GM12878 (cell line): ENCODE measurements at regions not wholly inside any gene's neighbourhood (a gene's known extent, or its start where the extent isn't known, plus 50 kb on each side); places are given as distances from the start of the nearest gene placed in this dataset.

ENCODE experiments used
- ATAC-seq: fragments of 200-7000 bp; cut with Tn5 transposase; 3 replicates; pipeline ENCODE4 v1.9.1; 2020; ENCODE audit warnings: mild to moderate bottlenecking, moderate library complexity
- BruUV-seq: library from RNA; stranded (reverse); fragments of 400-500 nt; replicated peaks from 2 replicates; lab custom pipeline; 2021; lab: Mats Ljungman, UMichigan
- CTCF ChIA-PET: fragments of 300-600 bp; sonication (Branson Sonifier 250); formaldehyde crosslinking; extraction: SDS; loops from one replicate; lab custom pipeline; 2021; ENCODE audit warnings: inconsistent platforms; lab: Yijun Ruan, JAX
- POLR2A ChIA-PET: fragments of 350-600 bp; formaldehyde crosslinking; extraction: SDS; loops from one replicate; lab custom pipeline; 2021; ENCODE audit warnings: inconsistent platforms; lab: Charles Lee
- RAD21 ChIA-PET: fragments of 300-600 bp; sonication (Branson Sonifier 250); formaldehyde crosslinking; loops from one replicate; lab custom pipeline; 2023; ENCODE audit warnings: antibody characterized with exemption; ENCODE audit not compliant: unreplicated experiment; lab: Charles Lee
- SMC1A ChIA-PET: fragments of 300-600 bp; sonication (Branson Sonifier 250); formaldehyde crosslinking; loops from one replicate; lab custom pipeline; 2023; ENCODE audit not compliant: unreplicated experiment, uncharacterized antibody; lab: Charles Lee
- DNase-seq: peaks from one replicate; pipeline ENCODE4 v3.0.0-alpha.2; 2011; ENCODE audit warnings: low read depth, low spot score
- FAIRE-seq: peaks from 3 replicates; lab custom pipeline; 2011; peaks lifted over from hg19 to GRCh38; lab: Jason Lieb, UNC
- H2AFZ ChIP-seq: 2 replicates; pipeline ENCODE4 v1.6.0; 2011; ENCODE audit warnings: low read depth, low read length, control low read depth; ENCODE audit not compliant: control insufficient read depth
- H3K27ac ChIP-seq: 2 replicates; pipeline ENCODE4 v1.5.1; 2011; ENCODE audit warnings: control low read depth; ENCODE audit not compliant: control insufficient read depth, insufficient read depth
- H3K27me3 ChIP-seq, 2 experiments: replicated peaks in 1 of 2; 2 replicates each; pipeline versions ENCODE4 v1.6.0 to v1.6.1; 2011; ENCODE audit warnings: low read length in 1 of 2; ENCODE audit not compliant: control insufficient read depth in 2 of 2, insufficient read depth in 2 of 2
- H3K36me3 ChIP-seq, 2 experiments: 2 replicates each; pipeline ENCODE4 v1.5.1; 2011; ENCODE audit warnings: low read length in 1 of 2; ENCODE audit not compliant: control insufficient read depth in 2 of 2, insufficient read depth in 2 of 2
- H3K4me1 ChIP-seq: 2 replicates; pipeline ENCODE4 v1.6.1; 2011; ENCODE audit warnings: mild to moderate bottlenecking, low read length, moderate library complexity, mixed read lengths; ENCODE audit not compliant: control insufficient read depth, insufficient read depth
- H3K4me2 ChIP-seq: 2 replicates; pipeline ENCODE4 v1.6.0; 2011; ENCODE audit warnings: control low read depth; ENCODE audit not compliant: control insufficient read depth, insufficient read depth
- H3K4me3 ChIP-seq: fragments of 200-600 bp; sonication (generic); 2 replicates; pipeline ENCODE4 v1.5.1; 2016
- H3K79me2 ChIP-seq: 2 replicates; pipeline ENCODE4 v1.6.0; 2011; ENCODE audit warnings: low read length; ENCODE audit not compliant: control insufficient read depth, insufficient read depth
- H3K9ac ChIP-seq: 2 replicates; pipeline ENCODE4 v1.8.0; 2011; ENCODE audit warnings: low read length, control low read depth, mixed read lengths; ENCODE audit not compliant: control insufficient read depth, insufficient read depth
- H3K9me3 ChIP-seq: replicated peaks from 3 replicates; pipeline ENCODE4 v1.5.1; 2011; ENCODE audit warnings: mild to moderate bottlenecking, low read length; ENCODE audit not compliant: control insufficient read depth, insufficient read depth
- H4K20me1 ChIP-seq: 2 replicates; pipeline ENCODE4 v1.6.0; 2011; ENCODE audit not compliant: control insufficient read depth, insufficient read depth
- GATAD2B ChIP-seq: fragments of 450-650 bp; conservative IDR thresholded peaks from 2 replicates; pipeline ENCODE4 v1.6.1; 2017; ENCODE audit warnings: low read depth, mild to moderate bottlenecking, moderate library complexity
- MTA2 ChIP-seq: fragments of 450-650 bp; IDR thresholded peaks from 2 replicates; pipeline ENCODE4 v1.6.1; 2016; ENCODE audit warnings: low read depth, mild to moderate bottlenecking, moderate library complexity
- MYB ChIP-seq: fragments of 150-350 bp; IDR thresholded peaks from 2 replicates; pipeline ENCODE4 v1.6.1; 2014; ENCODE audit warnings: mild to moderate bottlenecking, low read depth, low read length, borderline replicate concordance
- NR2C2 ChIP-seq: IDR thresholded peaks from 2 replicates; pipeline ENCODE4 v1.6.1; 2011; ENCODE audit warnings: borderline replicate concordance, low read depth; ENCODE audit not compliant: control insufficient read depth, insufficient read length
- RUNX3 ChIP-seq: IDR thresholded peaks from 2 replicates; pipeline ENCODE4 v1.6.1; 2012; ENCODE audit warnings: low read length, inconsistent platforms
- SIN3A ChIP-seq: IDR thresholded peaks from 2 replicates; pipeline ENCODE4 v1.6.1; 2012; ENCODE audit warnings: low read depth, low read length, improper control_type of control experiment
- SUZ12 ChIP-seq: fragments of 200-600 bp; sonication (generic); IDR thresholded peaks from one replicate; pipeline ENCODE4 v1.6.1; 2018; ENCODE audit warnings: antibody characterized with exemption, mild to moderate bottlenecking; ENCODE audit not compliant: unreplicated experiment
- TARDBP ChIP-seq: IDR thresholded peaks from 2 replicates; pipeline ENCODE4 v1.6.1; 2016; ENCODE audit warnings: borderline replicate concordance
- TCF7 ChIP-seq: IDR thresholded peaks from 2 replicates; pipeline ENCODE4 v1.6.1; 2014; ENCODE audit warnings: antibody characterized with exemption, borderline replicate concordance
- ZNF274 ChIP-seq: IDR thresholded peaks from one replicate; pipeline ENCODE4 v1.8.0; 2011; ENCODE audit not compliant: insufficient read length, insufficient read depth
- WGBS: methylation state at CpG from one replicate; pipeline ENCODE4 v1.1.6; 2016; ENCODE audit warnings: low lambda C conversion rate; ENCODE audit not compliant: insufficient replicate concordance, insufficient coverage; ENCODE audit errors: missing lambda C conversion rate; 5-methylcytosine and 5-hydroxymethylcytosine counted together
- in situ Hi-C: fragments of 300-500 bp; cut with MboI; formaldehyde crosslinking; loops from 9 replicates; pipeline ENCODE4 v1.14.3; 2018; ENCODE audit warnings: mixed read lengths
- intact Hi-C: fragments of 100-400 bp; cut with micrococcal nuclease; formaldehyde crosslinking; loops from one replicate; pipeline ENCODE4 v1.14.2; 2022; ENCODE audit not compliant: unreplicated experiment
- TF ChIP-seq, protein P1 (sequence below): fragments of 450-650 bp; IDR thresholded peaks from 2 replicates; pipeline ENCODE4 v1.6.1; 2017; ENCODE audit warnings: antibody characterized with exemption, mild to moderate bottlenecking, moderate library complexity
- TF ChIP-seq, protein P2 (sequence below): fragments of 450-650 bp; formaldehyde crosslinking; IDR thresholded peaks from 2 replicates; pipeline ENCODE4 v1.4.0; 2020; ENCODE audit warnings: mild to moderate bottlenecking, moderate library complexity
- TF ChIP-seq, protein P3 (sequence below): IDR thresholded peaks from 2 replicates; pipeline ENCODE4 v1.6.1; 2012; ENCODE audit warnings: improper control_type of control experiment, low read depth, low read length; ENCODE audit not compliant: insufficient replicate concordance

DNA sequence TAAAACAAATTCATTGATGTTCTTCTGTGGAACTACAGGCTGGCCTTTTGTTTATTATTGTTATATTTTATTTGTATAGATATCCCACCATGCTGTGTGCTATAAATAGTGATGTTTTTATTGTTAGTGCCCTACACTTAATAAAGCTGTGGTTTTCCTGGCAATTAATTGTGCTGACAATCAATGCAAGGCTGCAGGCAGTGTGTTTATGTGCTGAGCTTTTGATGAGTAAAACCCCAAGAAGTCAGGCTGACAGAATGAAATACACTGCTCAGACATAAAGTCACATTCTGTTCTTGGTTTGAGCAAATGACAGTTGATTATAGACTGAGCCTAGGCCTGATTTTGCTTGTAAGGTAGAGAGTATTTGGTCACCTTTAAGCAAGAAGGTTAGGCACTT lies 362.7 kb downstream of the CPS1 start (continued):
- no peak for TF ChIP-seq ZNF274
- TF ChIP-seq TCF7, result no peak
- no peak for TF ChIP-seq SIN3A
- no peak for TF ChIP-seq RUNX3
- no peak for TF ChIP-seq TARDBP
- no peak for TF ChIP-seq NR2C2
- TF ChIP-seq SUZ12, result no peak
- no peak for TF ChIP-seq MYB
- TF ChIP-seq, protein P1, sequence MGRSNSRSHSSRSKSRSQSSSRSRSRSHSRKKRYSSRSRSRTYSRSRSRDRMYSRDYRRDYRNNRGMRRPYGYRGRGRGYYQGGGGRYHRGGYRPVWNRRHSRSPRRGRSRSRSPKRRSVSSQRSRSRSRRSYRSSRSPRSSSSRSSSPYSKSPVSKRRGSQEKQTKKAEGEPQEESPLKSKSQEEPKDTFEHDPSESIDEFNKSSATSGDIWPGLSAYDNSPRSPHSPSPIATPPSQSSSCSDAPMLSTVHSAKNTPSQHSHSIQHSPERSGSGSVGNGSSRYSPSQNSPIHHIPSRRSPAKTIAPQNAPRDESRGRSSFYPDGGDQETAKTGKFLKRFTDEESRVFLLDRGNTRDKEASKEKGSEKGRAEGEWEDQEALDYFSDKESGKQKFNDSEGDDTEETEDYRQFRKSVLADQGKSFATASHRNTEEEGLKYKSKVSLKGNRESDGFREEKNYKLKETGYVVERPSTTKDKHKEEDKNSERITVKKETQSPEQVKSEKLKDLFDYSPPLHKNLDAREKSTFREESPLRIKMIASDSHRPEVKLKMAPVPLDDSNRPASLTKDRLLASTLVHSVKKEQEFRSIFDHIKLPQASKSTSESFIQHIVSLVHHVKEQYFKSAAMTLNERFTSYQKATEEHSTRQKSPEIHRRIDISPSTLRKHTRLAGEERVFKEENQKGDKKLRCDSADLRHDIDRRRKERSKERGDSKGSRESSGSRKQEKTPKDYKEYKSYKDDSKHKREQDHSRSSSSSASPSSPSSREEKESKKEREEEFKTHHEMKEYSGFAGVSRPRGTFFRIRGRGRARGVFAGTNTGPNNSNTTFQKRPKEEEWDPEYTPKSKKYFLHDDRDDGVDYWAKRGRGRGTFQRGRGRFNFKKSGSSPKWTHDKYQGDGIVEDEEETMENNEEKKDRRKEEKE, result no peak
- no peak for TF ChIP-seq MTA2
- TF ChIP-seq GATAD2B, result no peak

DNA sequence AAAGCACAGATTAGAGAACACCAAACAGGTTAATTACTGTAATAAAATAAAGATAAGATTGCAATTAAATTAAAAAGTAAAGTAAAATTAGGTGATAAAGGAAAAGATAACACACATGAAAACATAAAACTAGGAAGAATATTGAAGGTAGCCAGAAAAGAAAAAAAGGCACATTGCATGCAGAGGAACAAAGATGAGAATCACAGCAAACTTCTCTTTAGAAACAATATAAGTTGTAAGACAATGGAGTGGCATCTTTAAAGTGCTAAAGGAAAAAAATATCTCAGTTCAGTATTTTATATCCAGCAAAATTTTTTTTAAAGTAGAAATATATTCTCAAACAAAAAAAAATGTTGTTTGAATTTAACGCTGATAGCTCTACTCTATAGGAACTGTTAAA lies 366.0 kb downstream of the CPS1 start:
- H3K4me3 ChIP-seq, result no peak overlapping the region
- intact Hi-C loops (no loop called here), in situ Hi-C loops (no loop called here)
- POLR2A ChIA-PET, result no interaction called here
- SMC1A ChIA-PET, result no interaction called here
- H3K4me1 ChIP-seq, result no peaks in the 10 kb centered on the region
- DNase-seq (no peak), ATAC-seq (no peak), FAIRE-seq (no peak)
- no peaks in the 10 kb centered on the region for H3K9me3 ChIP-seq
- H3K27ac ChIP-seq, result no peak overlapping the region
- no peak overlapping the region for H2AFZ ChIP-seq
- H4K20me1 ChIP-seq, result no peaks in the 10 kb centered on the region
- CTCF ChIA-PET, result interaction anchor here (0.6 kb wide), 1 partner anchor 9 kb away, joined by 3 read pairs; no protein-coding TSS in a partner anchor
- no peak overlapping the region for H3K9ac ChIP-seq
- H3K27me3 ChIP-seq, result no peaks in the 10 kb centered on the region
- H3K79me2 ChIP-seq, result no peaks in the 10 kb centered on the region
- no TSS peak for BruUV-seq
- WGBS, result 76% methylated on average over 1 of the region's 1 CpG
- RAD21 ChIA-PET, result no interaction called here
- no peak overlapping the region for H3K4me2 ChIP-seq
- H3K36me3 ChIP-seq, result no peaks in the 10 kb centered on the region
- TF ChIP-seq, protein P2, sequence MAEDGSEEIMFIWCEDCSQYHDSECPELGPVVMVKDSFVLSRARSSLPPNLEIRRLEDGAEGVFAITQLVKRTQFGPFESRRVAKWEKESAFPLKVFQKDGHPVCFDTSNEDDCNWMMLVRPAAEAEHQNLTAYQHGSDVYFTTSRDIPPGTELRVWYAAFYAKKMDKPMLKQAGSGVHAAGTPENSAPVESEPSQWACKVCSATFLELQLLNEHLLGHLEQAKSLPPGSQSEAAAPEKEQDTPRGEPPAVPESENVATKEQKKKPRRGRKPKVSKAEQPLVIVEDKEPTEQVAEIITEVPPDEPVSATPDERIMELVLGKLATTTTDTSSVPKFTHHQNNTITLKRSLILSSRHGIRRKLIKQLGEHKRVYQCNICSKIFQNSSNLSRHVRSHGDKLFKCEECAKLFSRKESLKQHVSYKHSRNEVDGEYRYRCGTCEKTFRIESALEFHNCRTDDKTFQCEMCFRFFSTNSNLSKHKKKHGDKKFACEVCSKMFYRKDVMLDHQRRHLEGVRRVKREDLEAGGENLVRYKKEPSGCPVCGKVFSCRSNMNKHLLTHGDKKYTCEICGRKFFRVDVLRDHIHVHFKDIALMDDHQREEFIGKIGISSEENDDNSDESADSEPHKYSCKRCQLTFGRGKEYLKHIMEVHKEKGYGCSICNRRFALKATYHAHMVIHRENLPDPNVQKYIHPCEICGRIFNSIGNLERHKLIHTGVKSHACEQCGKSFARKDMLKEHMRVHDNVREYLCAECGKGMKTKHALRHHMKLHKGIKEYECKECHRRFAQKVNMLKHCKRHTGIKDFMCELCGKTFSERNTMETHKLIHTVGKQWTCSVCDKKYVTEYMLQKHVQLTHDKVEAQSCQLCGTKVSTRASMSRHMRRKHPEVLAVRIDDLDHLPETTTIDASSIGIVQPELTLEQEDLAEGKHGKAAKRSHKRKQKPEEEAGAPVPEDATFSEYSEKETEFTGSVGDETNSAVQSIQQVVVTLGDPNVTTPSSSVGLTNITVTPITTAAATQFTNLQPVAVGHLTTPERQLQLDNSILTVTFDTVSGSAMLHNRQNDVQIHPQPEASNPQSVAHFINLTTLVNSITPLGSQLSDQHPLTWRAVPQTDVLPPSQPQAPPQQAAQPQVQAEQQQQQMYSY, result no peak
- TF ChIP-seq, protein P3, sequence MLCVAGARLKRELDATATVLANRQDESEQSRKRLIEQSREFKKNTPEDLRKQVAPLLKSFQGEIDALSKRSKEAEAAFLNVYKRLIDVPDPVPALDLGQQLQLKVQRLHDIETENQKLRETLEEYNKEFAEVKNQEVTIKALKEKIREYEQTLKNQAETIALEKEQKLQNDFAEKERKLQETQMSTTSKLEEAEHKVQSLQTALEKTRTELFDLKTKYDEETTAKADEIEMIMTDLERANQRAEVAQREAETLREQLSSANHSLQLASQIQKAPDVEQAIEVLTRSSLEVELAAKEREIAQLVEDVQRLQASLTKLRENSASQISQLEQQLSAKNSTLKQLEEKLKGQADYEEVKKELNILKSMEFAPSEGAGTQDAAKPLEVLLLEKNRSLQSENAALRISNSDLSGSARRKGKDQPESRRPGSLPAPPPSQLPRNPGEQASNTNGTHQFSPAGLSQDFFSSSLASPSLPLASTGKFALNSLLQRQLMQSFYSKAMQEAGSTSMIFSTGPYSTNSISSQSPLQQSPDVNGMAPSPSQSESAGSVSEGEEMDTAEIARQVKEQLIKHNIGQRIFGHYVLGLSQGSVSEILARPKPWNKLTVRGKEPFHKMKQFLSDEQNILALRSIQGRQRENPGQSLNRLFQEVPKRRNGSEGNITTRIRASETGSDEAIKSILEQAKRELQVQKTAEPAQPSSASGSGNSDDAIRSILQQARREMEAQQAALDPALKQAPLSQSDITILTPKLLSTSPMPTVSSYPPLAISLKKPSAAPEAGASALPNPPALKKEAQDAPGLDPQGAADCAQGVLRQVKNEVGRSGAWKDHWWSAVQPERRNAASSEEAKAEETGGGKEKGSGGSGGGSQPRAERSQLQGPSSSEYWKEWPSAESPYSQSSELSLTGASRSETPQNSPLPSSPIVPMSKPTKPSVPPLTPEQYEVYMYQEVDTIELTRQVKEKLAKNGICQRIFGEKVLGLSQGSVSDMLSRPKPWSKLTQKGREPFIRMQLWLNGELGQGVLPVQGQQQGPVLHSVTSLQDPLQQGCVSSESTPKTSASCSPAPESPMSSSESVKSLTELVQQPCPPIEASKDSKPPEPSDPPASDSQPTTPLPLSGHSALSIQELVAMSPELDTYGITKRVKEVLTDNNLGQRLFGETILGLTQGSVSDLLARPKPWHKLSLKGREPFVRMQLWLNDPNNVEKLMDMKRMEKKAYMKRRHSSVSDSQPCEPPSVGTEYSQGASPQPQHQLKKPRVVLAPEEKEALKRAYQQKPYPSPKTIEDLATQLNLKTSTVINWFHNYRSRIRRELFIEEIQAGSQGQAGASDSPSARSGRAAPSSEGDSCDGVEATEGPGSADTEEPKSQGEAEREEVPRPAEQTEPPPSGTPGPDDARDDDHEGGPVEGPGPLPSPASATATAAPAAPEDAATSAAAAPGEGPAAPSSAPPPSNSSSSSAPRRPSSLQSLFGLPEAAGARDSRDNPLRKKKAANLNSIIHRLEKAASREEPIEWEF, result no peak
